ENCODE measurements at regions not wholly inside any gene's neighbourhood (a gene's known extent, or its start where the extent isn't known, plus 50 kb on each side); places are given as distances from the start of the nearest gene placed in this dataset.
"Not testable (repeated sequence)": the region's sequence is repeated elsewhere in the genome, so short reads cannot be mapped to it uniquely, and the experiment has no call there.

- intact Hi-C loops (cut with micrococcal nuclease); H3K36me3 ChIP-seq; H3K9me3 ChIP-seq (replicated peaks); H3K27me3 ChIP-seq (ENCODE audit: low read depth); H3K4me3 ChIP-seq; H3K27ac ChIP-seq (replicated peaks); DNase-seq; H3K4me1 ChIP-seq: not testable (repeated sequence)
These were observed 3967.0 kb upstream of the TPTE start for GRCh38 chr21:6554377-6554864.

DNA sequence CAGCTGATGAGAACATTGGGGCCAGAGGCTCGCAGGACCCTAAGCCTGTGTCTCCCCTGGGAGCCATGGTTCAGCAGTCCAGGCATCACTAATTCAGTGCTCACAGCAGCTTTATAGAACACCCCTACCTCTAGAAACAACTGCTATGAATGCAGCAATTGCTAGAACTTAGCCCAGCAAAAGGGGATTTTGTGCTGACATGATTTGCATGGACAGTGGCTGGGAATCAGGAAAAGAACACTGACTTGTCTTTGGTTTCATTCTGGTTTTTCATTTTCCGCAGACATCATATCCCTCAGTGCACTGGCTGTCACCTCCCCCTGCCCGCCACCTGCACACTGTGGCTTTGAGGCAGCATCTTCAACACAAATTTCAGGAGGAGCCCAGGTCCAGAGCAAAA, 3964.9 kb upstream of the TPTE start:
- DNase-seq; intact Hi-C loops (cut with micrococcal nuclease); H3K36me3 ChIP-seq; H3K9me3 ChIP-seq (replicated peaks); H3K27me3 ChIP-seq (ENCODE audit: low read depth); H3K4me3 ChIP-seq; H3K4me1 ChIP-seq; H3K27ac ChIP-seq (replicated peaks): not testable (repeated sequence)

- H3K27me3 ChIP-seq (ENCODE audit: low read depth); H3K27ac ChIP-seq (replicated peaks); DNase-seq; H3K4me1 ChIP-seq; H3K9me3 ChIP-seq (replicated peaks); H3K36me3 ChIP-seq; intact Hi-C loops (cut with micrococcal nuclease); H3K4me3 ChIP-seq: not testable (repeated sequence)
These were observed 3964.0 kb upstream of the TPTE start for GRCh38 chr21:6557415-6557814.

DNA sequence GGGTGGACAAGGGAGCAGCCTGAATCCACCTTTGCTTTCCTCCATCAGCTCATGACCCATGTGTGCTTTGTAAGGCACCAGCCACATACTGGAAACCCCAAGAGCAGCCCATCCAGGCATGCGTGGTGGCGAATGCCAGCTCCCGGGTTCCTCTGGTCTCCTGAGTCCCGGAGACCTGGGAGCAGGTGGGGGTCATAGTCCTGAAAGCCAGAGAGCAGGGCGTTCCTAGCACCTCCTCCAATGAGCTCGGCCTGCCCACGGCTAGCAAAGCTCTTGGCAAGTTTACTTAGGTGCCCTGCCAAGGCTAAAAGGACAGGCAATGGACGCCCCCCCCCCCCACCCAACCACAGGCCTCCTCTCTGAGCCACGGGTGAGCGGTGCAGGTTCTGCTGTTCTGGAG, 3960.2 kb upstream of the TPTE start:
- H3K36me3 ChIP-seq; H3K9me3 ChIP-seq (replicated peaks); H3K4me1 ChIP-seq; H3K27me3 ChIP-seq (ENCODE audit: low read depth); intact Hi-C loops (cut with micrococcal nuclease); H3K27ac ChIP-seq (replicated peaks); DNase-seq; H3K4me3 ChIP-seq: not testable (repeated sequence)

DNA sequence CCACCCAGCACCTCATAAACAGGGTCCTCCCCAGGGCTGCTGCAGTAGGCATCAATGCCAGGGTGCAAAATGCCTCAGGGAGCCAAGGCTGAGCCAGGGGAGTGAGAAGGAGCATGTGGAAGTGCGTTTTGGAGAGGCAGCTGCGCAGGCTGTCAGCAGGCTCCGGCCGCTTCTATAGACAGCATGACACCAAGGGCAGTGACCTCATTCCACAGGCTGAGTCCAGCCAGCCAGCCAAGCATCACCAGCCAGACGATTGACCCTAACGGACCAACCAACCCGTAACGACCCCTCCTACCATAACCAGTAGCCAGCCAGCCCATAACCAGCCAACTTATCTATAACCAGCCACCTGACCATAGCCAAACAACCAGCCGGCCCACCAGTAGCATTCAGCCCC, 3959.8 kb upstream of the TPTE start:
- H3K4me1 ChIP-seq; H3K36me3 ChIP-seq; H3K9me3 ChIP-seq (replicated peaks); DNase-seq; H3K27me3 ChIP-seq (ENCODE audit: low read depth); H3K4me3 ChIP-seq; H3K27ac ChIP-seq (replicated peaks); intact Hi-C loops (cut with micrococcal nuclease): not testable (repeated sequence)

DNA sequence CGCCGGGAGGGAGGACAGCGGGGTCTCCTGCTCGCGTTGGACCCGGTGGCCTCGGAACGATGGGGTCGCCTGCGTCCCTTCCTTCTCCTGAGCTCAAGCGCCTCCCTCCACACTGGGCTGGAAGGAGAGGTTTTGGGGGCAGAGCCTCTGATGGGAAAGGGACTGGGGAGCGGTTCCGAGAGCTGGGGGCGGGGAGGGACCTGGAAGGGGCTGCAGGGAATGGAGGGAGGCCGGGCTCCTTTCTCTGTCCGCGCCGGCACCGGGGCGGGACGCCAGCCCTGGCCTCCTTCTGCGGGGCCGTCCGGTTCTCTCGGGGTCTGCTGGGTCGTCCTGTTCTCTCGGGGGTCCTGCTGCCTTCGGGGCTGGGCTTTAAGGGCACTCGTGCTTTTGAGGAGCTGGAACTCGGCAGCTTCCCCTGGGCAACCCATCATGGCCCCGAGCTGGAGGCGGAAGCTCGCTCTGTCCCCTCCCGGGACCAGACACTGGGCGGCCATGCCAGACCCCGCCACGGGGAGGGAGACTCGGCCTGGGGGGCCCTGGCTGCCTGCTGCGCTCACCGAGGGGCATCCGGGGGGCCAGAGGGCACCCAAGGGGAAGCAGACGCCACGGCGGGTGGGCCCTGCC, 3956.7 kb upstream of the TPTE start:
- H3K36me3 ChIP-seq; H3K4me3 ChIP-seq; H3K27ac ChIP-seq (replicated peaks); DNase-seq; H3K9me3 ChIP-seq (replicated peaks); H3K4me1 ChIP-seq; H3K27me3 ChIP-seq (ENCODE audit: low read depth); intact Hi-C loops (cut with micrococcal nuclease): not testable (repeated sequence)

- H3K4me1 ChIP-seq; H3K9me3 ChIP-seq (replicated peaks); intact Hi-C loops (cut with micrococcal nuclease); H3K27me3 ChIP-seq (ENCODE audit: low read depth); DNase-seq; H3K4me3 ChIP-seq; H3K27ac ChIP-seq (replicated peaks); H3K36me3 ChIP-seq: not testable (repeated sequence)
These were observed 3955.9 kb upstream of the TPTE start for GRCh38 chr21:6565190-6566094.

DNA sequence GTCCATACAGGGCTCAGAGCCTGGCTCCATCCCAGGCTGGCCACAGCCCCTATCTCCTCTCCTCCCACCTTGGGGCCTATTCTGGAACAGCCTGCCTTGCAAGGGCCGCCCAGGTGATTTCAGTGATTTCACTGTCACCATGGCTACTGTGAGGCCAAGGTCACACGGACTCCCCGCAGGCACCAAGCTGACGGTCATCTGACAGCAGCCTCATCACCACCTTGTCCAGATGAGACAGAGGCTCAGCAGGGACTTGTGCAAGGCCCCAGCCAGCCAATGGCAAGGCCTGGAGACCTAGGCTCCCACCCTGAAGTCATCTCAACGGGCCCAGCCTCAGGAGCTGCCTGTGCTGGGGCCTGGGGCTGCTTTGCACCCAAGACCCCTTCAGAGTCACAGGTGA, 3953.8 kb upstream of the TPTE start:
- intact Hi-C loops (cut with micrococcal nuclease); DNase-seq: not testable (repeated sequence)

GRCh38 chr21:6569152-6569551, 3952.2 kb upstream of the TPTE start:
- H3K36me3 ChIP-seq; H3K4me3 ChIP-seq; H3K4me1 ChIP-seq; H3K27me3 ChIP-seq (ENCODE audit: low read depth); intact Hi-C loops (cut with micrococcal nuclease); H3K27ac ChIP-seq (replicated peaks); DNase-seq; H3K9me3 ChIP-seq (replicated peaks): not testable (repeated sequence)

More for the DNA sequence above, 3953.8 kb upstream of the TPTE start:
- not testable (repeated sequence) for H3K27ac ChIP-seq (replicated peaks); H3K27me3 ChIP-seq (ENCODE audit: low read depth); H3K9me3 ChIP-seq (replicated peaks); H3K4me1 ChIP-seq; H3K36me3 ChIP-seq; H3K4me3 ChIP-seq

- H3K4me3 ChIP-seq; H3K27ac ChIP-seq (replicated peaks); DNase-seq: not testable (repeated sequence)
These were observed 3951.6 kb upstream of the TPTE start for GRCh38 chr21:6569587-6570392.

GRCh38 chr21:6570700-6571368, 3950.5 kb upstream of the TPTE start:
- H3K9me3 ChIP-seq (replicated peaks); H3K4me1 ChIP-seq; H3K27ac ChIP-seq (replicated peaks); DNase-seq; H3K4me3 ChIP-seq; intact Hi-C loops (cut with micrococcal nuclease); H3K27me3 ChIP-seq (ENCODE audit: low read depth); H3K36me3 ChIP-seq: not testable (repeated sequence)

More at GRCh38 chr21:6569587-6570392, 3951.6 kb upstream of the TPTE start:
- H3K4me1 ChIP-seq; H3K36me3 ChIP-seq; H3K9me3 ChIP-seq (replicated peaks); intact Hi-C loops (cut with micrococcal nuclease); H3K27me3 ChIP-seq (ENCODE audit: low read depth): not testable (repeated sequence)

- intact Hi-C loops (cut with micrococcal nuclease) = not testable (repeated sequence)
These were observed 3947.8 kb upstream of the TPTE start for GRCh38 chr21:6573576-6573975.

GRCh38 chr21:6579801-6580200, 3941.6 kb upstream of the TPTE start:
- H3K9me3 ChIP-seq (replicated peaks); H3K27me3 ChIP-seq (ENCODE audit: low read depth); H3K4me3 ChIP-seq; H3K27ac ChIP-seq (replicated peaks); H3K4me1 ChIP-seq; DNase-seq; intact Hi-C loops (cut with micrococcal nuclease); H3K36me3 ChIP-seq: not testable (repeated sequence)

More at GRCh38 chr21:6573576-6573975, 3947.8 kb upstream of the TPTE start:
- H3K36me3 ChIP-seq; DNase-seq; H3K9me3 ChIP-seq (replicated peaks); H3K4me3 ChIP-seq; H3K4me1 ChIP-seq; H3K27me3 ChIP-seq (ENCODE audit: low read depth); H3K27ac ChIP-seq (replicated peaks): not testable (repeated sequence)
